ENCODE measurements at regions not wholly inside any gene's neighbourhood (a gene's known extent, or its start where the extent isn't known, plus 50 kb on each side); places are given as distances from the start of the nearest gene placed in this dataset.

GRCh38 chr3:70550723-70551319, 238.4 kb upstream of the MDFIC2 start:
- DNase-seq = peak; percentile 82

- DNase-seq = no peak
Observed at GRCh38 chr3:70546679-70547078, 234.2 kb upstream of the MDFIC2 start.

GRCh38 chr3:70543493-70543892, 231.1 kb upstream of the MDFIC2 start:
- no peak for DNase-seq

GRCh38 chr3:70539908-70540307, 227.5 kb upstream of the MDFIC2 start:
- DNase-seq = peak; percentile 37

DNA sequence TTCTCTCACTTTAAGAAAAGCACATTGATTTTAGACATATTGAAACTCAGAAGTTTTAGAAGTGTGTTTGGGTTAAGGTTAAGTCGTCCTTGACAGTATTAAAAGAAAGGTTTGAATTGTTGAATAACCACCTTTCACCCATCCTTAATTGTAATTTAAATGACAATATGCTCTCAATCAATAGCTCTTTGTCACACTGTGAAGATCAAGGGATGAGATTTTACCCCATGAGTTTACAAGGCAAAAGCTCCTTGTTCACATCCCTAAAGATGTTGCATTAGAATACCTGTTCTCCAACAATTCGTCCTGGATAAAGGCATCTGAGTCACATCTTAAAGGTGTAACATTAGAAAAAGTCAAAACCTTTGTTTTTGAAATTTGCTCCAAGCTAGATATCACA, 220.4 kb upstream of the MDFIC2 start:
- DNase-seq = no peak

DNA sequence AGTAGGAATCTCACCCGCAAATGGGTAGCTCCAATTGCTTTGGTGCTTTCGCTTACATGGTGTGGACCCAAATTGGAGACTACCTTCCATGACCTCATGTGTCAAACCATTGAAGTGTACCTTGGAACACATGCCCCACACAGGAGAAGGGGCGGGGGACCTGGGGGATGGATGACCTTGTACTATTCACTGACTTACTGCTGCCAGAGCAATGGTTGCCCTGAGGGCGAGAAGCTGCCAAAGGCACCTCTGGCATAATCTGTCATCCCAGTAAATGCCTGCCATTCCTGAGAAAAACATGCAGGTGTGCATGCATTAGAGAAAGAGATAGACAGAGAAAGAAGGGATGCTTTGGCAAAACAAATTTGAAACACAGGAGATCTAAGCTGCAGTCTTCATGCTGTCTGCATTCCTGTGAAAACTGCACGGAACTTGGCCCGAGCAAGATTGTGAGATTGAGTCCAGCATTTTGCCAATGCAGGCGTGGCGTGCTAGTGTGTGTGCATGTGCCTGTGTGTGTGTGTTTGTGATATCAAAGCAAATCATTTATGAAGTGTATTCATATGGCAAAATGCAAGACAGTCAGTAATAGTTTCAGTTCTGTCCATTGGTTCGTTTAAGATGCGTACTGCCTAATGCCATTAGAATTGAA, 219.5 kb upstream of the MDFIC2 start:
- DNase-seq = no peak

DNA sequence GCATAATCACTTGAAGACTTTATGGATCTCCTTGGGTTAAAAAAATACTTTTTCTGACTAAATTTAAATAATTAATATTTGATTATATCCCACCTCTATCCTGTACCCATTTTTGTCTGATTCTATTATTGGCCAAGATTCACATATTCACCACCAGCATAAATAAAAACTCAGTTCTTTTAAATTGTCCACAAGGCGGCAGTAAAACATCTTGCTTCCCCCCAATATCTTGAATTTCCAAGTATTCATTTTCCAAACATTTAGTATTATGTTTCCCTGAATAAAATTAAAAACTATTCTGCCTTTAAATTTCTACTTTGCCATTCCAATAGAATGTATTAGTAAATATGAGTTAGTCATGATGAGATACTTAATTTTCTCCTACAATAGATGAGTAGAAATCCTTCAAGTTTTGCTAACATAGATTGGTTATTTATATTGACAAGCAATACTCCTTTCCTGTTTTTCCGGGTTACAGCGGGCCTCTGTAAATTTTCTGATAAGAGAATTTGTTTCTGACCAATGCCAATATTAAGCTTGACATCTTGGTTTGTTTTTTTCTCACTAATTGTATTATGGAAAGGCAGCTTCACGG, 218.7 kb upstream of the MDFIC2 start:
- peak; percentile 50 for DNase-seq

GRCh38 chr3:70530626-70531025, 218.2 kb upstream of the MDFIC2 start:
- DNase-seq = no peak

DNA sequence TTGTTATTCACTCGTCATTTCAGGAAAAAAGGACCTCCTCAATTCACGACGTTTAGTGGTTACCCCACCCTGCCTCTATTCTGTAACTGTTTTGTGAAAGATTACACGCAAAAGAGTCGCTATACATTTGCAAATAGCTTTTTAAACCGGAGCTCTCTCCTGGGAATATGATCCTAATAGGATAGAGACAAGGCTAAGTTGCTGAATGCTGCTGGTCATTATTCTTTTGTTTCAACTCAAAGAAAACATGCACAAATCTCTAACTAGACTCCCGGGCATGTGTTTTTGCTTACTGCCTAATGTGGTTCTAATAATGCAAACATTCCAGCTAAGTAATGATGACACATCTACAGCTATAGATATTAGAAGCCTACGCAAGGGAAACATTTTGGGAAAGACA, 214.6 kb upstream of the MDFIC2 start:
- no peak for DNase-seq

- DNase-seq = no peak
Observed at GRCh38 chr3:70519913-70520659, 207.6 kb upstream of the MDFIC2 start.

- DNase-seq = no peak
Observed at GRCh38 chr3:70519026-70519425, 206.6 kb upstream of the MDFIC2 start.

GRCh38 chr3:70518356-70518755, 205.9 kb upstream of the MDFIC2 start:
- DNase-seq = no peak

DNA sequence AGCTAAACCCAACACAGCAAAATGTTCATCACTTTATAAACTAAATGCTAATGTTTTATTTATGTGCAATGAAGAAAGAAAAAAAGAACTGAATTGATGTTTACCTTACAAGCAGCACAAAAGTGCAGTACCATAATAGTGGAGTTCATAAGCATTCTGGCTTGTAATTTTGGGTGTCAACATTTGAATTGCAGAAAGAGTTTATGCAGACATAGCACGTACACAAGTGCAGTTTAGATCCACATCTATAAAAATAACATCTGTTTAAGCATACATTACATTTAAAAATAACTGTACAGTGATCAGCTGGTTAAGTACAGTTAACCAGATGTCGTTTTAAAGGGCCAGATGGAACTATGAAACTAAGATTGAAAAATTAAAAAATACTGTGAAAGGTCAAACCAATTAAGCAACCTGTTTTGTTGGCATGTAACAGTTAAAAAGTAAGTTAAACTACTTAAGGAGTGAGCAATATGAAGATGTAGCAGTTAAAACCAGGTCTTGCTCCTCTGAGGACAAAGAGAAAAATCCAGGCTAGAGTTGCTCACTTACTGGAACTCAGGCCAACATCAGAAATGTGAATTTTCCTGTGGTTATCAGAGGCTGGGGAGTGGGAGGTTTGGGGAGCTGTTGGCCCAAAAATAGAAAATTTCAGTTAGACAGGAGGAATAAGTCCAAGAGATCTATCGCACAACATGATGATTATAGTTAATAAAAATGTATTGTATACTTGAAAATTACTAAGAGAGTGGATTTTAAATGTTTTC, 204.9 kb upstream of the MDFIC2 start:
- no peak for DNase-seq

DNA sequence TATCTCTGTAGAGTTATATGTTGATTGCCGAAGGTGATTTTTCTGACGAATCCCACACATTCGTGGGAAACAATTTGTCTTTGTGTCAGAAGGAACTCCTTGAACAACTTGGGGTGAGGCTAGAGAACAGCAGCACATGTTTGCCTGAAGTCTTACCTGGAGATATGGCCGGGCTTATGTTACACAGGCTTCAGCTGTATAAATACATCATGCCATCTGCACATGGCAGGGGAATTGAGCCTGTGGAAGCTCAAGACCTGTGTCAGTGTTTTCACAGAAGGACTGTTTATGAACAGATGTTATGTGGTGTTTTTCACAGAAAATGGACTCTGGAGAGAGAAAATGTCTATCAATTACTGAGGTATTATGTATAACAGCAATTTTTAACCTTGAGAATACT, 203.6 kb upstream of the MDFIC2 start:
- no peak for DNase-seq

DNA sequence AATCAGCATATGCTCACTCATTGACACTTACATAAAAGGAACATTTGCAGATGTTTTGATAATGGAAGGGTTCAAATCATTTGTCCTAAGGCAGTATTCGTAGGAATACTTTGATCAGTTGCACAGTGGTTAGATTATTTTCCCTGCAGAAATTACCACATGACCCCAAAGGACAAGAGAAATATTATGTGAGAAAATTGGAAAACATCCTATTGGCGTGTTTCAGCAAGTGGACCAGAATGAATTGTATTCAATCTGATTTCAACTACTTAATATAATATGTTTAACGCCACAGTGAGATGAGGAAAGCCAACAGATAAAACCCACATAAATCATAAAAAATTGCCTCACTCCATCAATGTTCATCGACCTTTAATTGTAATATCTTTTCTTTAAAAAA, 195.0 kb upstream of the MDFIC2 start:
- no peak for DNase-seq

DNA sequence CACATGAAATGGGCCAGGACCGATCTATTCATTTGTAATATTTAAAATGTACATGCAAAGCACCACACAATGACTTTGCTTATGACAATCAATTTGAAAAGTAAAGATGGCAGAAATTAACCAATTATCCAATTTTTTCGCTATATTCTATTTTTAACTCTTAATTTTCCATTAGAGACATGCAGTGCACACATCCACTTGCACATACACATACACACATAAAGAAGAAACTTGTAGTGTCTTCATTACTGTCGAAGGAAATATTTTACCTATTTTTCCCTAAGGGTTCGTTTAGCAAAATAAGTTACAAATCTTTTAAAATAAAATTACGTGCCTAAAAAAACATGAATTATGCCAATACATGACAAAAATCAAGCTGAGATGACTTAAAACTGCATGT, 194.3 kb upstream of the MDFIC2 start:
- DNase-seq = no peak

GRCh38 chr3:70501561-70501960, 189.1 kb upstream of the MDFIC2 start:
- peak; percentile 7 for DNase-seq

GRCh38 chr3:70488816-70489215, 176.4 kb upstream of the MDFIC2 start:
- no peak for DNase-seq

DNA sequence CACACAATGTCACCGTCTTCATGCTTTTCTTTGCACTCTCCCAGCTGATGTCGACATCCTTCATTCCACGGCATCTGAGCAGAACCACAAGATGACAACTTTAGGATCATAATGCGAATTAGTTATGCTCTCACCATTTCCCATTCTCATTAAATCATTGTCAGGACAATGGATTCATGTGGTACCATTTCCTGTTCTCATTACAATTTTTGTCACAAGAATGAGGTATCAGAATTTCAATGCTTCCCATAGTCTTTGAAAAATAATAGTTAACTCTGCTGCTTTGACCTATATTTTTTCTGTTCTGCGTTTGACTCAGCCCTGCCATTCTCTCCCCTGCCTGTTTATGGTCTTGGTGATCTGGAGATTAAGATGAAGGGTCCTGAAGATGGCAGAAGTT, 175.7 kb upstream of the MDFIC2 start:
- DNase-seq = no peak

DNA sequence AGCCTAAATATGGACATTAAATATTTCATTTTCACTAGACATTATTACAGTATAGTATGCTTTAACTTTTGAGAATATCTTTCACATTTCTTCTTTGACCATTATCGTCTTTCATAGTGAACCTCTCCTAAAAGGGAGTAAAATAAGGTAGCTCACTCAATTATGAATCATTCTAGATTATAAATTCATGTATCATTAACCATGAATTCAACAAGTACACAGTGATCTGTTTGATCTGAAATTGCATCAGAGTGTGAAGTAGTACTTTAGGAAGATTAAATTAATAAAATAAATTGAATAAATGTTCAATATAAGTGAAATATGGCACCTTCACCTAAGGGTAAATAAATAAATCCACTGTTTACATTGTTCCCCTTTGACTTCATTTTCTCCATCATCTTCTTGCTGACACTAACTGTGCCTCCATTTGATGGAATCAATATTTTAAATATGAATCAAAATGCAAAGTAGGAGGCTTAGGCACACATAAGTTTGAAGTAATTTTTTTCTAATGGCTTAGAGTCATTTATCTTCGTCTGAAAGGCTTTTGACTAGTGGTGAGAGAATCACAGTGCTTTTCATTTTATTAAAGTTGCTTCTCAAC, 174.1 kb upstream of the MDFIC2 start:
- no peak for DNase-seq

DNA sequence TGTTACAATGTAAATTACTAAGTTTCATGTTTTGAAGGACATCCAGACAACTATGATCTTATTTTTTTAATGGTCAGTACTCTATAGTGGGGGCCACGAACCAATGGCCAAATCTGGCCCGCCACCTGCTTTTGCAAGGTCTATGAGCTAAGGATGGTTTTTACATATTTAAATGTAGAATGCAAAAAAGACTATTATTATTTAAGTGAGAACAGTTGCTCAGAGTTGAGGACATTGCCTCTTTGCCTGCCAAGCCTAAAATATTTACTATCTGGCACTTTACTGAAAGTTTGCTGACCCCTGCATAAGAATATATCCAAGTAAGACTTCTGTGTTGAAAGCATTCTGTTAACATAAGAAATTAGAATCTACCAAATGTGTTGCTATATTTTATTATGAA, 163.7 kb upstream of the MDFIC2 start:
- no peak for DNase-seq

- DNase-seq = no peak
Observed at GRCh38 chr3:70471464-70472342, 159.3 kb upstream of the MDFIC2 start.

Measured in hematopoietic multipotent progenitor cell treated with erythropoietin and hydrocortisone succinate and interleukin-3 and kit ligand, for 6 days (in vitro differentiated cells).